ENCODE measurements at regions not wholly inside any gene's neighbourhood (a gene's known extent, or its start where the extent isn't known, plus 50 kb on each side); places are given as distances from the start of the nearest gene placed in this dataset.

GRCh38 chr6:145420599-145420998, 314.7 kb downstream of the EPM2A start:
- Mint-ChIP-seq H3K9me3 (no peaks in the 10 kb centered on the region), H3K4me3 (no peak overlapping the region), H3K4me1 (no peaks in the 10 kb centered on the region), H3K27ac (no peak overlapping the region), H3K36me3 (ENCODE audit: low read depth) (no peaks in the 10 kb centered on the region), H3K27me3 (peaks cover 2% of the 10 kb centered on the region)
- TF ChIP-seq, protein P1, sequence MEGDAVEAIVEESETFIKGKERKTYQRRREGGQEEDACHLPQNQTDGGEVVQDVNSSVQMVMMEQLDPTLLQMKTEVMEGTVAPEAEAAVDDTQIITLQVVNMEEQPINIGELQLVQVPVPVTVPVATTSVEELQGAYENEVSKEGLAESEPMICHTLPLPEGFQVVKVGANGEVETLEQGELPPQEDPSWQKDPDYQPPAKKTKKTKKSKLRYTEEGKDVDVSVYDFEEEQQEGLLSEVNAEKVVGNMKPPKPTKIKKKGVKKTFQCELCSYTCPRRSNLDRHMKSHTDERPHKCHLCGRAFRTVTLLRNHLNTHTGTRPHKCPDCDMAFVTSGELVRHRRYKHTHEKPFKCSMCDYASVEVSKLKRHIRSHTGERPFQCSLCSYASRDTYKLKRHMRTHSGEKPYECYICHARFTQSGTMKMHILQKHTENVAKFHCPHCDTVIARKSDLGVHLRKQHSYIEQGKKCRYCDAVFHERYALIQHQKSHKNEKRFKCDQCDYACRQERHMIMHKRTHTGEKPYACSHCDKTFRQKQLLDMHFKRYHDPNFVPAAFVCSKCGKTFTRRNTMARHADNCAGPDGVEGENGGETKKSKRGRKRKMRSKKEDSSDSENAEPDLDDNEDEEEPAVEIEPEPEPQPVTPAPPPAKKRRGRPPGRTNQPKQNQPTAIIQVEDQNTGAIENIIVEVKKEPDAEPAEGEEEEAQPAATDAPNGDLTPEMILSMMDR (IDR thresholded peaks at IDR 0.05) = no peak
- ChIA-PET CTCF (no interaction called here), POLR2A (no interaction called here)
- intact Hi-C loops (cut with micrococcal nuclease) = no loop called here
- no peak for ATAC-seq (ENCODE audit: low read depth)
- no peak for DNase-seq

DNA sequence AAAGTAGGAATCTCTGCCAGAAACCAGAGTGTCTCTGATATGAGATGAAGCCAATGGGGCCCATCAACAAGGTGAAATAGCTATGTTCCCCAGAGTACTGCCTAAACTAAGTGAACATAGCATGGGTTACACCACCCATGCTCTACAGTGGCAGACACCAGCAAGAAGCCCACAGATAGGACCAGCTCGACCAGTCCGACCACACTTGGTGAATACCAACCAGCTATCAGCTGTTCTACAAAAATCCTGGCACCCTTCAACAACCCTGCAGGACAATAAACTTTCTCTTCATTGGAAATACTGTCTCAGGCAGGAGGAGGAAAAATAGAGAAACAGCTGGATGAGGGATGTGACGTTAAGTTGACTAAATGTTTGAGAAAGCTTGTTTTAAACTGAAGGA, 311.4 kb downstream of the EPM2A start:
- ChIA-PET CTCF (no interaction called here), POLR2A (no interaction called here)
- intact Hi-C loops (cut with micrococcal nuclease) = no loop called here
- no peak for DNase-seq
- TF ChIP-seq, protein P1 (IDR thresholded peaks at IDR 0.05) = no peak
- H3K4me1 Mint-ChIP-seq = no peaks in the 10 kb centered on the region
- no peaks in the 10 kb centered on the region for H3K36me3 Mint-ChIP-seq (ENCODE audit: low read depth)
- H3K27ac Mint-ChIP-seq = no peak overlapping the region
- no peak for ATAC-seq (ENCODE audit: low read depth)
- no peaks in the 10 kb centered on the region for H3K9me3 Mint-ChIP-seq
- H3K4me3 Mint-ChIP-seq = no peak overlapping the region
- no peaks in the 10 kb centered on the region for H3K27me3 Mint-ChIP-seq

GRCh38 chr6:145427232-145427631, 308.1 kb downstream of the EPM2A start:
- H3K36me3 Mint-ChIP-seq (ENCODE audit: low read depth) = no peaks in the 10 kb centered on the region
- no peaks in the 10 kb centered on the region for H3K4me1 Mint-ChIP-seq
- H3K27me3 Mint-ChIP-seq = no peaks in the 10 kb centered on the region
- ATAC-seq (ENCODE audit: low read depth) (no peak), DNase-seq (no peak)
- no peaks in the 10 kb centered on the region for H3K9me3 Mint-ChIP-seq
- TF ChIP-seq, protein P1 (IDR thresholded peaks at IDR 0.05) = no peak
- ChIA-PET POLR2A (no interaction called here), CTCF (no interaction called here)
- no peak overlapping the region for H3K27ac Mint-ChIP-seq
- intact Hi-C loops (cut with micrococcal nuclease) = no loop called here
- H3K4me3 Mint-ChIP-seq = no peak overlapping the region

- intact Hi-C loops (cut with micrococcal nuclease) = no loop called here
- Mint-ChIP-seq H3K27me3 (no peaks in the 10 kb centered on the region), H3K9me3 (no peaks in the 10 kb centered on the region), H3K4me1 (no peaks in the 10 kb centered on the region), H3K27ac (no peak overlapping the region), H3K36me3 (ENCODE audit: low read depth) (no peaks in the 10 kb centered on the region), H3K4me3 (no peak overlapping the region)
- DNase-seq (no peak), ATAC-seq (ENCODE audit: low read depth) (no peak)
- ChIA-PET CTCF (no interaction called here), POLR2A (no interaction called here)
- TF ChIP-seq, protein P1 (IDR thresholded peaks at IDR 0.05) = no peak
Observed at GRCh38 chr6:145428706-145429105, 306.6 kb downstream of the EPM2A start.

DNA sequence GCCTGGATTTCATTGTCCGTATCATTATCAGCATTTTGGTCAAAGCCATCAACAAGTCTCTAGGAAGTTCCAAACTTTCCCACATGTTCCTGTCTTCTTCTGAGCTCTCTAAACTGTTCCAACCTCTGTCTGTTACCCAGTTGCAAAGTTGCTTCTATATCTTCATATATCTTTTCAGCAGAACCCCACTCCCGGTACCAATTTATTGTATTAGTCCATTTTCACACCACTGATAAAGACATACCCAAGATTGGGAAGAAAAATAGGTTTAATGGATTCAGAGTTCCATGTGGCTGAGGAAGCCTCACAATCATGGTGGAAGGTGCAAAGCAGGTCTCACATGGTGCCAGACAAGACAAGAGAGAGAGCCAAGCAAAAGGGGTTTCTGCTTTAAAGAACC, 293.2 kb downstream of the EPM2A start:
- H3K27ac Mint-ChIP-seq = no peak overlapping the region
- H3K9me3 Mint-ChIP-seq = peaks cover 25% of the 10 kb centered on the region
- H3K4me1 Mint-ChIP-seq = no peaks in the 10 kb centered on the region
- TF ChIP-seq, protein P1 (IDR thresholded peaks at IDR 0.05) = no peak
- CTCF ChIA-PET = no interaction called here
- POLR2A ChIA-PET = no interaction called here
- ATAC-seq (ENCODE audit: low read depth) (no peak), DNase-seq (no peak)
- no peak overlapping the region for H3K4me3 Mint-ChIP-seq
- H3K27me3 Mint-ChIP-seq = no peaks in the 10 kb centered on the region
- H3K36me3 Mint-ChIP-seq (ENCODE audit: low read depth) = no peaks in the 10 kb centered on the region
- intact Hi-C loops (cut with micrococcal nuclease) = no loop called here
